ENCODE measurements at regions not wholly inside any gene's neighbourhood (a gene's known extent, or its start where the extent isn't known, plus 50 kb on each side); places are given as distances from the start of the nearest gene placed in this dataset.

- TF ChIP-seq CTCF (IDR thresholded peaks at IDR 0.05; ENCODE audit: borderline replicate concordance, extremely low read depth, low read length, poor library complexity, severe bottlenecking) (no peak), EZH2 (IDR thresholded peaks at IDR 0.05; ENCODE audit: borderline replicate concordance, low read depth, low read length, severe bottlenecking) (no peak)
Observed at GRCh38 chr2:6067806-6068205, 375.6 kb downstream of the SOX11 start.
